SK-N-SH (cell line): ENCODE measurements at regions not wholly inside any gene's neighbourhood (a gene's known extent, or its start where the extent isn't known, plus 50 kb on each side); places are given as distances from the start of the nearest gene placed in this dataset.

Source experiments
- CTCF ChIA-PET: fragments of 300-600, 350-600 bp; formaldehyde crosslinking; extraction: SDS; loops from one replicate; lab custom pipeline; 2021; lab: Yijun Ruan, JAX
- POLR2A ChIA-PET: fragments of 350-600 bp; sonication (Branson Sonifier 250); formaldehyde crosslinking; extraction: SDS; loops from one replicate; lab custom pipeline; 2020; ENCODE audit warnings: antibody characterized with exemption, inconsistent platforms; lab: Yijun Ruan, JAX
- DNase-seq: peaks from one replicate; pipeline ENCODE4 v3.0.0; 2012
- H2AFZ ChIP-seq: fragments of 200-600 bp; sonication (generic); 2 replicates; pipeline ENCODE4 v1.8.1; 2016; ENCODE audit warnings: antibody characterized with exemption, mild to moderate bottlenecking, low read depth
- H3F3A ChIP-seq: fragments of 200-600 bp; sonication (generic); replicated peaks from 2 replicates; pipeline ENCODE3; 2016; ENCODE audit warnings: antibody characterized with exemption, mild to moderate bottlenecking; ENCODE audit not compliant: insufficient read depth
- H3K27ac ChIP-seq, 2 experiments: fragments of 200-500 bp in 1 of 2; fragments of 200-600 bp in 1 of 2; sonication (Bioruptor generic) in 1 of 2; sonication (generic), shearing (Covaris generic) in 1 of 2; 2 replicates each; pipeline versions ENCODE4 v1.5.1 to v1.6.1; 2014 to 2016; ENCODE audit warnings: low read depth in 2 of 2, inconsistent platforms in 1 of 2, low read length in 1 of 2, mild to moderate bottlenecking in 1 of 2, mixed read lengths in 1 of 2
- H3K27me3 ChIP-seq: fragments of 200-600 bp; sonication (generic), shearing (Covaris generic); 2 replicates; pipeline ENCODE4 v1.6.1; 2016; ENCODE audit warnings: mixed run types; ENCODE audit not compliant: insufficient read depth
- H3K36me3 ChIP-seq, 2 experiments: fragments of 200-500 bp in 1 of 2; fragments of 200-600 bp in 1 of 2; sonication (Bioruptor generic) in 1 of 2; sonication (generic) in 1 of 2; replicated peaks in 1 of 2; 2 replicates each; pipeline versions ENCODE3 to v1.5.1; 2014 to 2016; ENCODE audit warnings: low read length in 1 of 2, mild to moderate bottlenecking in 1 of 2; ENCODE audit not compliant: insufficient read depth in 2 of 2, control insufficient read depth in 1 of 2
- H3K4me1 ChIP-seq, 2 experiments: fragments of 200-500 bp in 1 of 2; fragments of 200-600 bp in 1 of 2; sonication (Bioruptor generic) in 1 of 2; sonication (generic), shearing (Covaris generic) in 1 of 2; 2 replicates each; pipeline versions ENCODE4 v1.5.1 to v1.6.1; 2014 to 2016; ENCODE audit warnings: low read depth in 1 of 2, low read length in 1 of 2, mixed run types in 1 of 2; ENCODE audit not compliant: insufficient read depth in 2 of 2, control insufficient read depth in 1 of 2
- H3K4me2 ChIP-seq: fragments of 200-600 bp; sonication (generic), shearing (Covaris generic); 2 replicates; pipeline ENCODE4 v1.6.1; 2017; ENCODE audit warnings: mixed run types
- H3K4me3 ChIP-seq, 2 experiments: fragments of 200-500 bp in 1 of 2; fragments of 200-600 bp in 1 of 2; sonication (Bioruptor generic) in 1 of 2; sonication (generic), shearing (Covaris generic) in 1 of 2; 2 replicates each; pipeline versions ENCODE4 v1.5.1 to v1.8.1; 2014 to 2016; ENCODE audit warnings: low read depth in 2 of 2, inconsistent platforms in 1 of 2, low read length in 1 of 2, mild to moderate bottlenecking in 1 of 2, mixed read lengths in 1 of 2, moderate library complexity in 1 of 2
- H3K79me2 ChIP-seq: fragments of 200-600 bp; sonication (generic); 2 replicates; pipeline ENCODE4 v1.8.1; 2017; ENCODE audit warnings: mild to moderate bottlenecking; ENCODE audit not compliant: insufficient read depth
- H3K9ac ChIP-seq: fragments of 200-600 bp; sonication (generic); 2 replicates; pipeline ENCODE4 v1.6.1; 2017; ENCODE audit warnings: mixed run types
- H3K9me2 ChIP-seq: fragments of 200-600 bp; sonication (generic); 2 replicates; pipeline ENCODE4 v1.6.1; 2017; ENCODE audit warnings: mixed run types
- H3K9me3 ChIP-seq: fragments of 200-600 bp; sonication (generic); 2 replicates; pipeline ENCODE4 v1.6.1; 2017; ENCODE audit warnings: mixed run types, mild to moderate bottlenecking, moderate library complexity
- H4K20me1 ChIP-seq: fragments of 200-600 bp; sonication (generic); 2 replicates; pipeline ENCODE4 v1.6.1; 2017; ENCODE audit warnings: mild to moderate bottlenecking, mixed run types; ENCODE audit not compliant: insufficient read depth
- ELF1 ChIP-seq: IDR thresholded peaks from 2 replicates; pipeline ENCODE4 v1.4.0; 2012
- EP300 ChIP-seq, 2 experiments: IDR thresholded peaks; 2 replicates each; pipeline versions ENCODE4 v1.4.0 to v1.6.1; 2012; ENCODE audit warnings: borderline replicate concordance in 1 of 2, low read depth in 1 of 2, low read length in 1 of 2
- EZH2phosphoT487 ChIP-seq: fragments of 200-600 bp; sonication (generic); IDR thresholded peaks from 2 replicates; pipeline ENCODE4 v1.6.1; 2017; ENCODE audit warnings: low read depth, mixed run types, mild to moderate bottlenecking, antibody characterized with exemption, moderate library complexity, borderline replicate concordance
- FOXM1 ChIP-seq: IDR thresholded peaks from 2 replicates; pipeline ENCODE4 v1.4.0; 2012; ENCODE audit warnings: low read depth, mild to moderate bottlenecking
- JUND ChIP-seq: IDR thresholded peaks from 2 replicates; pipeline ENCODE4 v1.4.0; 2012
- MXI1 ChIP-seq: IDR thresholded peaks from 2 replicates; pipeline ENCODE4 v1.6.1; 2012; ENCODE audit warnings: mild to moderate bottlenecking, low read depth, low read length, improper control_type of control experiment
- NRF1 ChIP-seq: IDR thresholded peaks from 2 replicates; pipeline ENCODE4 v1.6.1; 2012; ENCODE audit warnings: low read depth, mild to moderate bottlenecking, low read length
- POLR2AphosphoS5 ChIP-seq: IDR thresholded peaks from 2 replicates; pipeline ENCODE4 v1.6.1; 2012; ENCODE audit warnings: low read depth, low read length
- RAD21 ChIP-seq: IDR thresholded peaks from 2 replicates; pipeline ENCODE4 v1.6.1; 2012; ENCODE audit warnings: mild to moderate bottlenecking, low read length
- RCOR1 ChIP-seq: fragments of 150-350 bp; IDR thresholded peaks from 2 replicates; pipeline ENCODE4 v1.6.1; 2017; ENCODE audit warnings: antibody characterized with exemption, low read length
- REST ChIP-seq: IDR thresholded peaks from 2 replicates; pipeline ENCODE4 v1.6.1; 2012; ENCODE audit warnings: mild to moderate bottlenecking, low read depth, low read length, moderate library complexity
- SIN3A ChIP-seq: IDR thresholded peaks from 2 replicates; pipeline ENCODE4 v1.6.1; 2012; ENCODE audit warnings: low read depth, mild to moderate bottlenecking, low read length, moderate library complexity, borderline replicate concordance
- SMC3 ChIP-seq: IDR thresholded peaks from 2 replicates; pipeline ENCODE4 v1.6.1; 2012; ENCODE audit warnings: low read depth, low read length, improper control_type of control experiment
- TCF12 ChIP-seq: IDR thresholded peaks from 2 replicates; pipeline ENCODE4 v1.4.0; 2012
- USF2 ChIP-seq: fragments of 150-350 bp; IDR thresholded peaks from 2 replicates; pipeline ENCODE4 v1.6.1; 2017; ENCODE audit warnings: antibody characterized with exemption, low read length, low read depth, borderline replicate concordance
- YY1 ChIP-seq: IDR thresholded peaks from 2 replicates; pipeline ENCODE4 v1.4.0; 2012; ENCODE audit warnings: low read depth, mild to moderate bottlenecking
- WGBS: methylation state at CpG from one replicate; pipeline ENCODE4 v1.1.6; 2017; ENCODE audit warnings: low lambda C conversion rate; 5-methylcytosine and 5-hydroxymethylcytosine counted together
- TF ChIP-seq, protein P1 (sequence below): fragments of 200-600 bp; sonication (generic); IDR thresholded peaks from 2 replicates; pipeline ENCODE4 v1.6.1; 2017; ENCODE audit warnings: antibody characterized with exemption, mild to moderate bottlenecking, moderate library complexity
- TF ChIP-seq, protein P2 (sequence below): IDR thresholded peaks from 2 replicates; pipeline ENCODE4; 2012
- TF ChIP-seq, protein P3 (sequence below): IDR thresholded peaks from 2 replicates; pipeline ENCODE4 v1.4.0; 2012; ENCODE audit warnings: low read depth, borderline replicate concordance

GRCh38 chr18:64854112-64854511 is 705.2 kb upstream of the LINC00305 start:
- no peaks in the 10 kb centered on the region for H3K36me3 ChIP-seq
- no peak for DNase-seq
- H3K4me1 ChIP-seq: no peaks in the 10 kb centered on the region
- POLR2A ChIA-PET: no interaction called here
- TF ChIP-seq, protein P1, sequence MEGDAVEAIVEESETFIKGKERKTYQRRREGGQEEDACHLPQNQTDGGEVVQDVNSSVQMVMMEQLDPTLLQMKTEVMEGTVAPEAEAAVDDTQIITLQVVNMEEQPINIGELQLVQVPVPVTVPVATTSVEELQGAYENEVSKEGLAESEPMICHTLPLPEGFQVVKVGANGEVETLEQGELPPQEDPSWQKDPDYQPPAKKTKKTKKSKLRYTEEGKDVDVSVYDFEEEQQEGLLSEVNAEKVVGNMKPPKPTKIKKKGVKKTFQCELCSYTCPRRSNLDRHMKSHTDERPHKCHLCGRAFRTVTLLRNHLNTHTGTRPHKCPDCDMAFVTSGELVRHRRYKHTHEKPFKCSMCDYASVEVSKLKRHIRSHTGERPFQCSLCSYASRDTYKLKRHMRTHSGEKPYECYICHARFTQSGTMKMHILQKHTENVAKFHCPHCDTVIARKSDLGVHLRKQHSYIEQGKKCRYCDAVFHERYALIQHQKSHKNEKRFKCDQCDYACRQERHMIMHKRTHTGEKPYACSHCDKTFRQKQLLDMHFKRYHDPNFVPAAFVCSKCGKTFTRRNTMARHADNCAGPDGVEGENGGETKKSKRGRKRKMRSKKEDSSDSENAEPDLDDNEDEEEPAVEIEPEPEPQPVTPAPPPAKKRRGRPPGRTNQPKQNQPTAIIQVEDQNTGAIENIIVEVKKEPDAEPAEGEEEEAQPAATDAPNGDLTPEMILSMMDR: no peak
- TF ChIP-seq POLR2AphosphoS5: no peak
- no peak for TF ChIP-seq RAD21
- TF ChIP-seq USF2: no peak
- 60% methylated on average over 1 of the region's 1 CpG for WGBS
- H3K9me3 ChIP-seq: no peaks in the 10 kb centered on the region
- no peak overlapping the region for H3K27ac ChIP-seq
- H3K79me2 ChIP-seq: no peaks in the 10 kb centered on the region
- no peak overlapping the region for H3K4me2 ChIP-seq
- no peak overlapping the region for H2AFZ ChIP-seq
- CTCF ChIA-PET: no interaction called here
- H3K9ac ChIP-seq: no peak overlapping the region
- no peaks in the 10 kb centered on the region for H3F3A ChIP-seq
- H3K27me3 ChIP-seq: no peaks in the 10 kb centered on the region
- no peaks in the 10 kb centered on the region for H3K9me2 ChIP-seq
- H3K4me3 ChIP-seq: no peak overlapping the region
- no peaks in the 10 kb centered on the region for H4K20me1 ChIP-seq

- H3K9ac ChIP-seq: no peak overlapping the region
- H3K4me2 ChIP-seq: no peak overlapping the region
- no peaks in the 10 kb centered on the region for H3K79me2 ChIP-seq
- no peaks in the 10 kb centered on the region for H3K36me3 ChIP-seq
- no peaks in the 10 kb centered on the region for H3K27me3 ChIP-seq
- H3K9me3 ChIP-seq: no peaks in the 10 kb centered on the region
- ChIA-PET POLR2A (no interaction called here), CTCF (interaction anchor here (0.9 to 1.1 kb wide), 2 partner anchors 9 to 37 kb away, joined by 3 read pairs; no protein-coding TSS in a partner anchor)
- no peaks in the 10 kb centered on the region for H4K20me1 ChIP-seq
- DNase-seq: no peak
- no peak overlapping the region for H2AFZ ChIP-seq
- H3K4me3 ChIP-seq: no peak overlapping the region
- no peaks in the 10 kb centered on the region for H3K9me2 ChIP-seq
- no peaks in the 10 kb centered on the region for H3F3A ChIP-seq
- WGBS: 31% methylated on average over 5 of the region's 5 CpGs
- no peaks in the 10 kb centered on the region for H3K4me1 ChIP-seq
- H3K27ac ChIP-seq: no peak overlapping the region
- TF ChIP-seq, protein P2, sequence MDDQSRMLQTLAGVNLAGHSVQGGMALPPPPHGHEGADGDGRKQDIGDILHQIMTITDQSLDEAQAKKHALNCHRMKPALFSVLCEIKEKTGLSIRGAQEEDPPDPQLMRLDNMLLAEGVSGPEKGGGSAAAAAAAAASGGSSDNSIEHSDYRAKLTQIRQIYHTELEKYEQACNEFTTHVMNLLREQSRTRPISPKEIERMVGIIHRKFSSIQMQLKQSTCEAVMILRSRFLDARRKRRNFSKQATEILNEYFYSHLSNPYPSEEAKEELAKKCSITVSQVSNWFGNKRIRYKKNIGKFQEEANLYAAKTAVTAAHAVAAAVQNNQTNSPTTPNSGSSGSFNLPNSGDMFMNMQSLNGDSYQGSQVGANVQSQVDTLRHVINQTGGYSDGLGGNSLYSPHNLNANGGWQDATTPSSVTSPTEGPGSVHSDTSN: no peak
- TF ChIP-seq NRF1 (no peak), EP300 (IDR thresholded peaks at IDR 0.05; ENCODE audit: borderline replicate concordance in 1 of 2, low read depth in 1 of 2, low read length in 1 of 2) (no peak), SMC3 (no peak), RAD21 (no peak), EZH2phosphoT487 (no peak), USF2 (no peak), RCOR1 (no peak), FOXM1 (no peak), TCF12 (no peak), SIN3A (no peak), JUND (no peak), MXI1 (no peak), ELF1 (no peak), YY1 (no peak), REST (no peak)
- TF ChIP-seq, protein P3, sequence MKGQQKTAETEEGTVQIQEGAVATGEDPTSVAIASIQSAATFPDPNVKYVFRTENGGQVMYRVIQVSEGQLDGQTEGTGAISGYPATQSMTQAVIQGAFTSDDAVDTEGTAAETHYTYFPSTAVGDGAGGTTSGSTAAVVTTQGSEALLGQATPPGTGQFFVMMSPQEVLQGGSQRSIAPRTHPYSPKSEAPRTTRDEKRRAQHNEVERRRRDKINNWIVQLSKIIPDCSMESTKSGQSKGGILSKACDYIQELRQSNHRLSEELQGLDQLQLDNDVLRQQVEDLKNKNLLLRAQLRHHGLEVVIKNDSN: no peak
These were observed 703.4 kb upstream of the LINC00305 start for GRCh38 chr18:64852281-64852680.
